Thymus (tissue), 11 donors: ENCODE measurements at regions not wholly inside any gene's neighbourhood (a gene's known extent, or its start where the extent isn't known, plus 50 kb on each side); places are given as distances from the start of the nearest gene placed in this dataset.
A peak's percentile ranks its signal among the peaks of the same experiment; 100 is the strongest.
"Not testable (repeated sequence)": the region's sequence is repeated elsewhere in the genome, so short reads cannot be mapped to it uniquely, and the experiment has no call there.

ENCODE experiments used
- DNase-seq, 9 donors: peaks; one replicate each; pipeline ENCODE4 v3.0.0-alpha.2; 2013; ENCODE audit warnings: low spot score in 9 of 9, low read depth in 6 of 9, missing footprints in 1 of 9
- H3K27ac ChIP-seq, 2 donors: one replicate each; pipeline ENCODE4 v1.5.1; 2013; ENCODE audit warnings: control low read depth in 1 of 2, low read depth in 1 of 2, low read length in 1 of 2, mild to moderate bottlenecking in 1 of 2, moderate library complexity in 1 of 2
- H3K27me3 ChIP-seq, 2 donors: one replicate each; pipeline ENCODE4 v1.5.1; 2013; ENCODE audit warnings: low read length in 1 of 2; ENCODE audit not compliant: control insufficient read depth in 2 of 2, insufficient read depth in 1 of 2
- H3K36me3 ChIP-seq, 2 donors: one replicate each; pipeline ENCODE4 v1.5.1; 2013; ENCODE audit warnings: low read length in 1 of 2, mild to moderate bottlenecking in 1 of 2, moderate library complexity in 1 of 2; ENCODE audit not compliant: control insufficient read depth in 2 of 2, insufficient read depth in 2 of 2
- H3K4me1 ChIP-seq, 2 donors: one replicate each; pipeline ENCODE4 v1.5.1; 2013; ENCODE audit warnings: low read length in 2 of 2; ENCODE audit not compliant: control insufficient read depth in 2 of 2, insufficient read depth in 2 of 2
- H3K4me3 ChIP-seq, 2 donors: one replicate each; pipeline ENCODE4 v1.5.1; 2013; ENCODE audit warnings: low read length in 2 of 2, control low read depth in 1 of 2, mild to moderate bottlenecking in 1 of 2
- H3K9me3 ChIP-seq, 2 donors: one replicate each; pipeline ENCODE4 v1.5.1; 2013; ENCODE audit warnings: low read length in 1 of 2, mild to moderate bottlenecking in 1 of 2; ENCODE audit not compliant: control insufficient read depth in 2 of 2, insufficient read depth in 1 of 2
- WGBS: extraction: QIAGEN DNeasy Blood & Tissue Kit; methylation state at CpG from one replicate; pipeline ENCODE4 v1.1.7; 2013; 5-methylcytosine and 5-hydroxymethylcytosine counted together
- donor health status: healthy.

- no peak for DNase-seq
- H3K4me3 ChIP-seq: no peak overlapping the region
- H3K9me3 ChIP-seq: no peaks in the 10 kb centered on the region
- H3K27ac ChIP-seq: no peak overlapping the region
- H3K36me3 ChIP-seq: no peaks in the 10 kb centered on the region
- H3K4me1 ChIP-seq: no peaks in the 10 kb centered on the region
- H3K27me3 ChIP-seq: no peaks in the 10 kb centered on the region
- 100% methylated on average over 1 of the region's 1 CpG for WGBS
These were observed 85.1 kb downstream of the GNL3L start for GRCh38 chrX:54615109-54615508.

- WGBS: 98% methylated on average over 3 of the region's 3 CpGs
- Histone ChIP-seq H3K4me3 (no peak overlapping the region), H3K36me3 (no peaks in the 10 kb centered on the region), H3K4me1 (no peaks in the 10 kb centered on the region), H3K27ac (no peak overlapping the region), H3K27me3 (no peaks in the 10 kb centered on the region), H3K9me3 (no peaks in the 10 kb centered on the region)
- DNase-seq: no peak
These were observed 103.6 kb downstream of the GNL3L start for GRCh38 chrX:54633641-54634040.

- Histone ChIP-seq H3K4me3 (peak overlapping the region; percentile 60), H3K36me3 (no peaks in the 10 kb centered on the region), H3K27ac (peak overlapping the region; percentile 31 to 98), H3K4me1 (peaks cover 0 to 3% of the 10 kb centered on the region in 2 donors), H3K27me3 (no peaks in the 10 kb centered on the region), H3K9me3 (no peaks in the 10 kb centered on the region)
- DNase-seq: no peak
- 47% methylated on average over 3 of the region's 3 CpGs for WGBS
These were observed 109.0 kb downstream of the GNL3L start for GRCh38 chrX:54639018-54639345.

GRCh38 chrX:54639346-54640102 is 109.5 kb downstream of the GNL3L start:
- WGBS: under 1% methylated on average over 47 of the region's 47 CpGs
- Histone ChIP-seq H3K4me3 (peak overlapping the region; percentile 60), H3K27ac (peak overlapping the region; percentile 97 to 98), H3K36me3 (no peaks in the 10 kb centered on the region), H3K4me1 (peaks cover 0 to 3% of the 10 kb centered on the region in 2 donors), H3K27me3 (no peaks in the 10 kb centered on the region), H3K9me3 (no peaks in the 10 kb centered on the region)
- peak; percentile 66 to 97 (median 89) for DNase-seq

GRCh38 chrX:54640103-54640690 is 110.2 kb downstream of the GNL3L start:
- Histone ChIP-seq H3K36me3 (no peaks in the 10 kb centered on the region), H3K4me1 (peaks cover 0 to 3% of the 10 kb centered on the region in 2 donors), H3K27me3 (no peaks in the 10 kb centered on the region), H3K9me3 (no peaks in the 10 kb centered on the region), H3K4me3 (peak overlapping the region; percentile 60), H3K27ac (peak overlapping the region; percentile 97 to 98)
- no peak for DNase-seq
- WGBS: 57% methylated on average over 6 of the region's 6 CpGs

- Histone ChIP-seq H3K27me3 (no peaks in the 10 kb centered on the region), H3K27ac (peak overlapping the region in 1 of 2 donors; percentile 98), H3K4me1 (peaks cover 0 to 3% of the 10 kb centered on the region in 2 donors), H3K36me3 (no peaks in the 10 kb centered on the region), H3K4me3 (no peak overlapping the region), H3K9me3 (no peaks in the 10 kb centered on the region)
- peak in 1 of 9 donors; percentile 7 for DNase-seq
- whole genome bisulfite sequencing: 96% methylated on average over 8 of the region's 8 CpGs
These were observed 110.7 kb downstream of the GNL3L start for GRCh38 chrX:54640736-54641135.

- Histone ChIP-seq H3K4me1 (peaks cover 0 to 3% of the 10 kb centered on the region in 2 donors), H3K36me3 (no peaks in the 10 kb centered on the region), H3K27ac (no peak overlapping the region), H3K9me3 (no peaks in the 10 kb centered on the region), H3K27me3 (no peaks in the 10 kb centered on the region), H3K4me3 (no peak overlapping the region)
- DNase-seq: no peak
These were observed 111.5 kb downstream of the GNL3L start for GRCh38 chrX:54641530-54641929.

- H3K27ac ChIP-seq, H3K36me3 ChIP-seq, DNase-seq, H3K4me1 ChIP-seq, H3K4me3 ChIP-seq, H3K9me3 ChIP-seq, H3K27me3 ChIP-seq: not testable (repeated sequence)
- 96% methylated on average over 4 of the region's 4 CpGs for WGBS
These were observed 117.6 kb downstream of the GNL3L start for GRCh38 chrX:54647607-54648006.

- Histone ChIP-seq H3K9me3 (no peaks in the 10 kb centered on the region), H3K27me3 (no peaks in the 10 kb centered on the region), H3K4me3 (no peak overlapping the region), H3K27ac (no peak overlapping the region), H3K36me3 (no peaks in the 10 kb centered on the region), H3K4me1 (no peaks in the 10 kb centered on the region)
- DNase-seq: no peak
- 91% methylated on average over 2 of the region's 2 CpGs for WGBS
These were observed 129.5 kb downstream of the GNL3L start for GRCh38 chrX:54659547-54659946.
